K562 (cell line): ENCODE measurements at regions not wholly inside any gene's neighbourhood (a gene's known extent, or its start where the extent isn't known, plus 50 kb on each side); places are given as distances from the start of the nearest gene placed in this dataset.

Experiments used
- ATAC-seq: fragments of 200-7000 bp; cut with Tn5 transposase; 3 replicates; pipeline ENCODE4 v1.9.1; 2020; ENCODE audit warnings: moderate library complexity
- BruUV-seq: library from RNA; stranded (reverse); fragments of 400-500 nt; replicated peaks from 2 replicates; lab custom pipeline; 2021; lab: Mats Ljungman, UMichigan
- CTCF ChIA-PET: fragments of 300-600 bp; formaldehyde crosslinking; extraction: SDS; loops from one replicate; lab custom pipeline; 2021; ENCODE audit warnings: low intra/inter-chr PET ratio; lab: Yijun Ruan, JAX
- POLR2A ChIA-PET: fragments of 300-600, 350-650 bp; sonication (Branson Sonifier 250); formaldehyde crosslinking; extraction: SDS; loops from one replicate; lab custom pipeline; 2021; ENCODE audit warnings: antibody characterized with exemption, inconsistent platforms; lab: Yijun Ruan, JAX
- DNase-seq, 4 experiments: peaks; one replicate each; pipeline versions ENCODE4 v3.0.0 to v3.0.0-alpha.2; 2011 to 2018; ENCODE audit warnings: low spot score in 3 of 4, mixed read lengths in 3 of 4; ENCODE audit errors: extremely low read depth in 1 of 4
- FAIRE-seq: peaks from 2 replicates; lab custom pipeline; 2011; peaks lifted over from hg19 to GRCh38; lab: Jason Lieb, UNC
- H2AFZ ChIP-seq: 2 replicates; pipeline ENCODE4 v1.6.0; 2011; ENCODE audit warnings: low read depth, low read length, control low read depth, inconsistent platforms
- H3K27ac ChIP-seq: fragments of 200-600 bp; 3 replicates; pipeline ENCODE4 v1.8.0; 2011; ENCODE audit warnings: low read depth, mild to moderate bottlenecking, control low read depth, inconsistent platforms, low read length, moderate library complexity, mixed read lengths; ENCODE audit errors: extremely low read depth
- H3K27me3 ChIP-seq, 2 experiments: fragments of 300-600 bp in 1 of 2; 2 replicates in 1 of 2; 3 replicates in 1 of 2; pipeline versions ENCODE4 v1.6.0 to v1.8.0; 2011; ENCODE audit warnings: inconsistent platforms in 2 of 2, low read length in 2 of 2, mild to moderate bottlenecking in 1 of 2, mixed read lengths in 1 of 2, moderate library complexity in 1 of 2; ENCODE audit not compliant: control insufficient read depth in 2 of 2, insufficient read depth in 2 of 2
- H3K36me3 ChIP-seq: fragments of 300-600 bp; 3 replicates; pipeline ENCODE4 v1.8.0; 2011; ENCODE audit warnings: mild to moderate bottlenecking, low read length, inconsistent platforms; ENCODE audit not compliant: control insufficient read depth, insufficient read depth
- H3K4me1 ChIP-seq, 2 experiments: fragments of 200-600 bp in 1 of 2; replicated peaks in 1 of 2; 2 replicates in 1 of 2; 3 replicates in 1 of 2; pipeline versions ENCODE4 v1.5.1 to v1.8.0; 2011; ENCODE audit warnings: inconsistent platforms in 2 of 2, low read length in 2 of 2, mild to moderate bottlenecking in 1 of 2, mixed read lengths in 1 of 2, moderate library complexity in 1 of 2; ENCODE audit not compliant: control insufficient read depth in 2 of 2, insufficient read depth in 2 of 2
- H3K4me2 ChIP-seq: 2 replicates; pipeline ENCODE4 v1.6.1; 2011; ENCODE audit warnings: low read length, control low read depth, inconsistent platforms, mixed read lengths; ENCODE audit not compliant: insufficient read depth
- H3K4me3 ChIP-seq: fragments of 200-600 bp; sonication (generic), shearing (Covaris generic); 2 replicates; pipeline ENCODE4 v1.5.1; 2016; ENCODE audit warnings: control low read depth, inconsistent platforms
- H3K79me2 ChIP-seq: fragments of 200-600 bp; 3 replicates; pipeline ENCODE4 v1.8.0; 2011; ENCODE audit warnings: low read length, inconsistent platforms; ENCODE audit not compliant: control insufficient read depth, insufficient read depth
- H3K9ac ChIP-seq, 2 experiments: 2 replicates each; pipeline versions ENCODE4 v1.6.0 to v1.6.1; 2011; ENCODE audit warnings: low read depth in 2 of 2, low read length in 2 of 2, control low read depth in 1 of 2, inconsistent platforms in 1 of 2, mild to moderate bottlenecking in 1 of 2, mixed read lengths in 1 of 2; ENCODE audit not compliant: insufficient read depth in 1 of 2
- H3K9me1 ChIP-seq: one replicate; pipeline ENCODE4 v1.6.0; 2011; ENCODE audit warnings: inconsistent platforms, mild to moderate bottlenecking, low read length, moderate library complexity; ENCODE audit not compliant: control insufficient read depth, insufficient read depth
- H3K9me3 ChIP-seq: replicated peaks from 2 replicates; pipeline ENCODE4 v1.5.1; 2011; ENCODE audit warnings: low read depth, low read length, inconsistent platforms; ENCODE audit not compliant: control insufficient read depth, insufficient read depth
- H4K20me1 ChIP-seq: replicated peaks from 2 replicates; pipeline ENCODE4 v1.6.1; 2011; ENCODE audit warnings: low read length, inconsistent platforms, mixed read lengths; ENCODE audit not compliant: control insufficient read depth, insufficient read depth
- BRCA1 ChIP-seq, 2 experiments: fragments of 450-650 bp in 1 of 2; sonication (generic) in 1 of 2; formaldehyde crosslinking in 1 of 2; IDR thresholded peaks; 2 replicates each; pipeline versions ENCODE4 v1.5.0 to v1.6.1; 2017 to 2020; ENCODE audit warnings: mild to moderate bottlenecking in 1 of 2, missing genetic modification reagents in 1 of 2
- CAMTA2 ChIP-seq: fragments of 250-450 bp; sonication (Bioruptor Pico); conservative IDR thresholded peaks from 2 replicates; pipeline ENCODE4 v1.5.1; 2022
- COPS2 ChIP-seq: fragments of 450-650 bp; conservative IDR thresholded peaks from 2 replicates; pipeline ENCODE4 v1.6.1; 2016; ENCODE audit warnings: mild to moderate bottlenecking, moderate library complexity
- GATAD2A ChIP-seq: fragments of 450-650 bp; IDR thresholded peaks from 2 replicates; pipeline ENCODE4 v1.6.1; 2017
- SOX6 ChIP-seq: fragments of 450-650 bp; IDR thresholded peaks from 2 replicates; pipeline ENCODE4 v1.6.1; 2014; ENCODE audit warnings: mild to moderate bottlenecking
- SRSF1 ChIP-seq: fragments of 200-400 bp; formaldehyde crosslinking; IDR thresholded peaks from 2 replicates; pipeline ENCODE4 v1.6.1; 2017; ENCODE audit warnings: mild to moderate bottlenecking, low read depth, low read length, moderate library complexity
- ZBTB33 ChIP-seq: sonication (generic); formaldehyde crosslinking; IDR thresholded peaks from 2 replicates; pipeline ENCODE4 v1.8.1; 2023; ENCODE audit warnings: mild to moderate bottlenecking, missing genetic modification reagents
- ZNF274 ChIP-seq: IDR thresholded peaks from 2 replicates; pipeline ENCODE4 v1.6.1; 2011; ENCODE audit warnings: low read depth, mild to moderate bottlenecking, low read length, moderate library complexity, borderline replicate concordance
- ZNF311 ChIP-seq: fragments of 250-450 bp; sonication (Bioruptor Pico); IDR thresholded peaks from 2 replicates; pipeline ENCODE4 v1.4.0; 2020; ENCODE audit warnings: mild to moderate bottlenecking, moderate library complexity
- WGBS: fragments of 100-300 bp; shearing (Covaris generic); methylation state at CpG from one replicate; pipeline ENCODE4 v1.1.6; 2016; ENCODE audit warnings: low coverage, mixed read lengths; ENCODE audit not compliant: insufficient coverage; ENCODE audit errors: missing lambda C conversion rate; 5-methylcytosine and 5-hydroxymethylcytosine counted together
- in situ Hi-C: fragments of 300-500 bp; cut with MboI; formaldehyde crosslinking; loops from 4 replicates; pipeline ENCODE4 v1.15.0; 2018; ENCODE audit warnings: inconsistent platforms, mixed read lengths
- intact Hi-C: fragments of 100-400 bp; cut with micrococcal nuclease; formaldehyde crosslinking; loops from 2 replicates; pipeline ENCODE4 v1.14.2; 2022
- TF ChIP-seq, protein P1 (sequence below): fragments of 450-650 bp; formaldehyde crosslinking; IDR thresholded peaks from 2 replicates; pipeline ENCODE4 v1.4.0; 2022; ENCODE audit warnings: mild to moderate bottlenecking, moderate library complexity
- TF ChIP-seq, protein P2 (sequence below): fragments of 450-650 bp; IDR thresholded peaks from 2 replicates; pipeline ENCODE4 v1.6.1; 2017; ENCODE audit warnings: antibody characterized with exemption, mild to moderate bottlenecking
- TF ChIP-seq, protein P3 (sequence below): fragments of 450-650 bp; IDR thresholded peaks from 2 replicates; pipeline ENCODE4 v1.6.1; 2017; ENCODE audit warnings: mild to moderate bottlenecking, moderate library complexity

GRCh38 chr4:153072661-153073060, 131.6 kb upstream of the TRIM2 start (continued):
- TF ChIP-seq ZNF311 (CRISPR knock-in tag) (no peak), GATAD2A (no peak)
- TF ChIP-seq, all 486 proteins: peak for 0

DNA sequence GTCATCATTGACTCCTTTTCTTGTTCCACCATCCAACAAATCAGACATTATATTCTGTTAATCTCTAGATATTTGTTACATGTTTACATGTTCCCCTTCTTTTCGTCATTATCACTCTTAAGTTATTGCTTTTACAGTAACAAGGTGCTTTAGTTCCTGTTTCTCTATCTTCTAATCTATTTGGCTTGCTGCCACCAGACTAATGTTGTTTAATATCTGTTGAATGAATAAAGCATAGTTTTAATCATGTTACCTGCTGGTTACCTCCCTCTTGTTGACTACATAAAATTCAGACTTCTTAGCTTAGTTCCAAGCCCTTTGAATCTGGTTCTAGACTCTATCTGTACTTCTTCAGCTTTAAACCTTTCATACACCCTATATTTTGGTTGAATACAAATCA, 129.8 kb upstream of the TRIM2 start:
- no TSS peak for BruUV-seq
- 0% methylated on average over 1 of the region's 1 CpG for WGBS
- Histone ChIP-seq H3K4me1 (no peaks in the 10 kb centered on the region), H3K9me1 (no peaks in the 10 kb centered on the region), H3K27ac (no peak overlapping the region), H3K36me3 (no peaks in the 10 kb centered on the region), H3K4me3 (no peak overlapping the region), H3K9ac (no peak overlapping the region), H3K79me2 (no peaks in the 10 kb centered on the region), H3K4me2 (no peak overlapping the region), H4K20me1 (no peaks in the 10 kb centered on the region), H3K27me3 (peaks cover 0 to 5% of the 10 kb centered on the region in 2 experiments; a peak in 2 of 5 replicates), H3K9me3 (no peaks in the 10 kb centered on the region), H2AFZ (no peak overlapping the region)
- ChIA-PET CTCF (no interaction called here), POLR2A (no interaction called here)
- intact Hi-C loops, result no loop called here
- ATAC-seq (no peak), FAIRE-seq (no peak), DNase-seq (no peak)
- in situ Hi-C loops, result no loop called here
- TF ChIP-seq COPS2 (no peak), SOX6 (no peak), BRCA1 (IDR thresholded peaks at IDR 0.05) (no peak), BRCA1 (CRISPR knock-in tag; IDR thresholded peaks at IDR 0.05) (no peak), CAMTA2 (CRISPR knock-in tag) (no peak), SRSF1 (no peak), ZNF274 (no peak), ZBTB33 (CRISPR knock-in tag) (no peak)
- TF ChIP-seq, protein P1, sequence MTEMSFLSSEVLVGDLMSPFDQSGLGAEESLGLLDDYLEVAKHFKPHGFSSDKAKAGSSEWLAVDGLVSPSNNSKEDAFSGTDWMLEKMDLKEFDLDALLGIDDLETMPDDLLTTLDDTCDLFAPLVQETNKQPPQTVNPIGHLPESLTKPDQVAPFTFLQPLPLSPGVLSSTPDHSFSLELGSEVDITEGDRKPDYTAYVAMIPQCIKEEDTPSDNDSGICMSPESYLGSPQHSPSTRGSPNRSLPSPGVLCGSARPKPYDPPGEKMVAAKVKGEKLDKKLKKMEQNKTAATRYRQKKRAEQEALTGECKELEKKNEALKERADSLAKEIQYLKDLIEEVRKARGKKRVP (CRISPR knock-in tag), result no peak
- TF ChIP-seq, protein P2, sequence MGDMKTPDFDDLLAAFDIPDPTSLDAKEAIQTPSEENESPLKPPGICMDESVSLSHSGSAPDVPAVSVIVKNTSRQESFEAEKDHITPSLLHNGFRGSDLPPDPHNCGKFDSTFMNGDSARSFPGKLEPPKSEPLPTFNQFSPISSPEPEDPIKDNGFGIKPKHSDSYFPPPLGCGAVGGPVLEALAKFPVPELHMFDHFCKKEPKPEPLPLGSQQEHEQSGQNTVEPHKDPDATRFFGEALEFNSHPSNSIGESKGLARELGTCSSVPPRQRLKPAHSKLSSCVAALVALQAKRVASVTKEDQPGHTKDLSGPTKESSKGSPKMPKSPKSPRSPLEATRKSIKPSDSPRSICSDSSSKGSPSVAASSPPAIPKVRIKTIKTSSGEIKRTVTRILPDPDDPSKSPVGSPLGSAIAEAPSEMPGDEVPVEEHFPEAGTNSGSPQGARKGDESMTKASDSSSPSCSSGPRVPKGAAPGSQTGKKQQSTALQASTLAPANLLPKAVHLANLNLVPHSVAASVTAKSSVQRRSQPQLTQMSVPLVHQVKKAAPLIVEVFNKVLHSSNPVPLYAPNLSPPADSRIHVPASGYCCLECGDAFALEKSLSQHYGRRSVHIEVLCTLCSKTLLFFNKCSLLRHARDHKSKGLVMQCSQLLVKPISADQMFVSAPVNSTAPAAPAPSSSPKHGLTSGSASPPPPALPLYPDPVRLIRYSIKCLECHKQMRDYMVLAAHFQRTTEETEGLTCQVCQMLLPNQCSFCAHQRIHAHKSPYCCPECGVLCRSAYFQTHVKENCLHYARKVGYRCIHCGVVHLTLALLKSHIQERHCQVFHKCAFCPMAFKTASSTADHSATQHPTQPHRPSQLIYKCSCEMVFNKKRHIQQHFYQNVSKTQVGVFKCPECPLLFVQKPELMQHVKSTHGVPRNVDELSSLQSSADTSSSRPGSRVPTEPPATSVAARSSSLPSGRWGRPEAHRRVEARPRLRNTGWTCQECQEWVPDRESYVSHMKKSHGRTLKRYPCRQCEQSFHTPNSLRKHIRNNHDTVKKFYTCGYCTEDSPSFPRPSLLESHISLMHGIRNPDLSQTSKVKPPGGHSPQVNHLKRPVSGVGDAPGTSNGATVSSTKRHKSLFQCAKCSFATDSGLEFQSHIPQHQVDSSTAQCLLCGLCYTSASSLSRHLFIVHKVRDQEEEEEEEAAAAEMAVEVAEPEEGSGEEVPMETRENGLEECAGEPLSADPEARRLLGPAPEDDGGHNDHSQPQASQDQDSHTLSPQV, result no peak
- TF ChIP-seq, protein P3, sequence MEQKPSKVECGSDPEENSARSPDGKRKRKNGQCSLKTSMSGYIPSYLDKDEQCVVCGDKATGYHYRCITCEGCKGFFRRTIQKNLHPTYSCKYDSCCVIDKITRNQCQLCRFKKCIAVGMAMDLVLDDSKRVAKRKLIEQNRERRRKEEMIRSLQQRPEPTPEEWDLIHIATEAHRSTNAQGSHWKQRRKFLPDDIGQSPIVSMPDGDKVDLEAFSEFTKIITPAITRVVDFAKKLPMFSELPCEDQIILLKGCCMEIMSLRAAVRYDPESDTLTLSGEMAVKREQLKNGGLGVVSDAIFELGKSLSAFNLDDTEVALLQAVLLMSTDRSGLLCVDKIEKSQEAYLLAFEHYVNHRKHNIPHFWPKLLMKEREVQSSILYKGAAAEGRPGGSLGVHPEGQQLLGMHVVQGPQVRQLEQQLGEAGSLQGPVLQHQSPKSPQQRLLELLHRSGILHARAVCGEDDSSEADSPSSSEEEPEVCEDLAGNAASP, result no peak
